Breast epithelium (tissue), 3 donors: ENCODE measurements at regions not wholly inside any gene's neighbourhood (a gene's known extent, or its start where the extent isn't known, plus 50 kb on each side); places are given as distances from the start of the nearest gene placed in this dataset.

ENCODE experiments used
- CTCF ChIP-seq, 3 donors: fragments of 450-650 bp; IDR thresholded peaks; one replicate each; pipeline ENCODE4 v1.5.1; 2016 to 2017; ENCODE audit warnings: antibody characterized with exemption in 3 of 3, mild to moderate bottlenecking in 3 of 3, moderate library complexity in 3 of 3
- POLR2A ChIP-seq: fragments of 450-650 bp; IDR thresholded peaks from one replicate; pipeline ENCODE4 v1.6.1; 2016; ENCODE audit warnings: antibody characterized with exemption, mild to moderate bottlenecking, moderate library complexity

GRCh38 chr7:32379510-32380112, 110.6 kb downstream of the LSM5 start:
- TF ChIP-seq CTCF (IDR thresholded peaks at IDR 0.05) (no peak), POLR2A (no peak)
